Stimulated activated CD8-positive, alpha-beta memory T cell treated with anti-CD3 and anti-CD28 coated beads, Interleukin-12 subunit alpha, Interleukin-12 subunit beta, amount 100 ng/mL, for 4 hours (primary cell): ENCODE measurements at regions not wholly inside any gene's neighbourhood (a gene's known extent, or its start where the extent isn't known, plus 50 kb on each side); places are given as distances from the start of the nearest gene placed in this dataset.

Experiments
- DNase-seq: peaks from one replicate; pipeline ENCODE4 v3.0.0-alpha.2; 2020; ENCODE audit warnings: low read depth

DNA sequence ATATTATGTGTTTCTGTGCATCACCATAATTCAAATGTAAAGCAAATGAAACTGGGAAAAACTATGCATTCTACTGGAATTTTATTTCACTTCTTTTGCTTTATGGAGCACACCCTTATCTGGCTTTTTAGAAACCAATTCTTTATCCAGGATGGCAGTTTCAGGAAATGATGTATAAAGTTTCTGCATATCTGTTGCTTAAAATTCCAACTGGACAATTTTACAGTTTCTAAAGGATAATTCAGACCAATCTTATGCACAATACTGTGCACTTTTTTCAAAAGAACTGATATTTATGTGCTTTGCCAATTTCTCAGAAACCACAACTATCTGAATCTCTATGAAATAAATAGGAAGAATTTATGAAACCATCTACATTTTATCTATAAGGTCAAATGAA lies 246.5 kb upstream of the MIR17HG start:
- DNase-seq, result no peak

DNA sequence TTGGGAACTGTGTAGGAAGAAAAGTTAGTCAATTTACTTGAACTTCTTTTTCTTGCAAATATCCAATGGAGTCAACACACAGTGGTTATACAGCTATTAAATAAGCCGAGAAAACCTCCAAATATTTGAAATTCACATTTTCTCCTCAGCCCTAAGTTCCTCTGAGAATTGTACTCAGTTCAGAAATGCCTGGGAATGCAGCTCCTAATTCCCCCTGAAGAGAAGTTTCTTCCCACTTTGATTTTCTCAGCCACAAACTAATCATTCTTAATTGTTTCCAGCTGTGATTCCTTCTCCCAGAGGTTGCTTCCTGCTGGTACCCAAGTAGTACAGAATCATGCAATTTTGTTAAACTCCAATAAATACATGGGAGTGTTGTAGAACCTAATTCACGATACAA lies 246.1 kb upstream of the MIR17HG start:
- no peak for DNase-seq

DNA sequence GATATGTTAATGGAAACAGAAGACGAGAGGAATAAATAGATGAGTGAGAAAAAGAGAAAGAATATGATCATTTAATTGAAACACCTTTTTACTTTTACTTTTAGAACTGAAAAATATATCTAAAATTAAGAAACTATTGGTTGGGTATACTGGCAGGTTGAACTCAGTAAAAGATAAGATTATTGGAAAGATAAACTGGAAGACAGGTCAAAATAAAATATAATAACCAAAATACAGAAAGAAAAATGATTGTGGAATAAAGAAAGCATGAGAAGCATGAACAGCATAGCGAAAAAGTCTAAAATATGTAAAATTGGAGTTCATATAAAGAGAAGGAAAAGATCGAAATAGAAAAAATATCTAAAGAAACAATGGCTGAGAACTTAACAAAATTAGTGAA lies 242.2 kb upstream of the MIR17HG start:
- DNase-seq, result no peak

DNA sequence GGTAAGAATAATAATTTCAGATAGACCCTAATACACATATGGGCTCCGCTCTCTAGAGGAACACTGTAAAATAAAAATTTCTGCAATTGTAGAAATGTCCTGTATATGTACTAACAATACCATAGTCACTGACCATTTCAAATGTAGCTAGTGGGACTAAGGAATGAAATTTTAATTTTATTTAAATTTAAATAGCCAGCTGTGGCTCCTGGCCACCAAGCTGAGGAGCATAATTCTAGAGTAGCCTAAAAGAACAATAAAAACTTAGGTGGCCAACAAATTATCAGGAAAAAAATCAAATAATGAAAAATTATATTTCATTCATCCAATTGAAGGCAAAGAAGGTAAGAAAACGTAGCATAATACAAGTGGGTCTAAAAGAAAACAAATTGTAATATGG lies 240.9 kb upstream of the MIR17HG start:
- DNase-seq, result no peak

DNA sequence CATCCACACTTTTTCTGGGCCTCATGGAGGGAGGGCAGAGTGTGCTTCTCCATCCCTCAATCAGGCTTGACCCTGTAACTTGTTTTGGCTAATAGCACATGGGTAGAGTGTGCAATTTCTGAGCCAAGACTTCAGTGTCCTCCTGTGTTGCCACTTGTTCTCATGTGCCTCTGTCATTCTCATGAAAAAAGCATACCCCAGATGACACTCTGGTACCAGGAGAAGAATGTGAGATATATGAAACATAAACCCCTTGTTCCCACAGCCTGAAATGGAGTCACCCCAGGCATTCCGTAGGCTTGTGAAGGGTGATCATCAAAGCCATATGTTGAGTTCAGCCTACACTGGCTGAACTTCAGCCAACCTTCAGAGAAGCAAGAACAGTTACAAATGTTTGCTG lies 239.2 kb upstream of the MIR17HG start:
- no peak for DNase-seq

DNA sequence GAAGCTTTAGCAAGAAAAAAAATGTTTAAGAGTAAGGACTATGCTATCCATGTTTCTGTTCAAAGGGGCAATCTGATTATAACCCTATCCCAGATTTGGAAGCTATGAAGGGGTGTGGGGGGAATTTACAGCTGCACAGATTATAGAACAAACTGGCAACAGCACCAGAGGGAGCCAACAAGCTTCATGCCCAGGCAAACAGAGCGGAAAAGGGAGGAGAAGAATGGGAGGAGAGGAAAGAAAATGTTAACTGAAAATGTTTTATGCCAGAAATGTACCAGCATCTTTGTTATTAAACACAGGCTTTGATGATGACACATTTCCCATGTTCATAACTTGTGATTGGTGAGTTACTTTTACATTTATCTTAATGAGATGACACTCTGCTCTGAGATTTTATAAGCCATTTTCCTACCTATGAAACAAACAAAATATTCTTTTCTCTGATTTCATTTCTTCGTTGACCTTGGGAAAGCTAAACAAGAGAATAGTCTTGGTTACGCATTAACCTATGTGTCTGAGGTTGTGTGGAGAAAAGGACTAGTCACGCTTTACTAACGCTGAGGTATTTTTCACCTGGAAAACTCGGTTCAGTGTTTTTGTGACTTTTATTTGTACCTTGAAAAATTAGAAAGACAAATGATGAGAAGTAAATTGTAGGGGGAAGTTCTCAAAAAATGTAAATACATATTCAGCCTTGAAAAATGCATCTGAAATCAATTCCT lies 235.8 kb upstream of the MIR17HG start:
- no peak for DNase-seq

DNA sequence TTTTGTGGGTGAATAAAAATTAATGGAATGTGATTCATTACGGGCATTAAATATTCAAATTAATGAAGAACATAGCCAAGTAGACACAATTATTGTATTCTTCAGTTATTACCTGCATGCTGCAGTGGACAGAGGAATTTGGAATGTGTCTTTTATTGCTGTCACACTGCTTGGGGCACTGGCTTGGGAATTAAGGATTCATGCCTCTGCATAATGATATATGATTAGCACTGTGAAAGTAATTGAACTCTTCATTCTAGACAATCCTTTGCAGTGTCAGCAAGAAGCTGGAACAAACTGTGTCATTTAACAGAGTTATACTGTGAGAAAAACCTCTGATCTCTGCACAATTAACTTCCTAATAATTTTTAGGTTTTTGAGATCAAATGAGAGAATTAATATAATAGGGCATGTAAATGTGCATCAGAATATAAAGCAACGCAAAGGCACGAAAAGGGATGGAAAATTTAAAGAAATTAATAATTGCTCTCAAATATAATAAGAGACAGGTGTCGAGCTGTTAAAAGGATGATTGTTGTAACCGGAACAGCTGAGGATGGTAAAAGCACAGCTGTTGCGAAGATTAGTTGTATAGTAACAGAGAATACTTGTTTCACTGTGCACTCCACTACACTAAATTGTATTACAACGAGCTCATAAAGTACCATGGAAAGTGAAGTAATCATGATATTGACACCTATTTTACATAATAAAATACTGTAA lies 235.1 kb upstream of the MIR17HG start:
- no peak for DNase-seq

DNA sequence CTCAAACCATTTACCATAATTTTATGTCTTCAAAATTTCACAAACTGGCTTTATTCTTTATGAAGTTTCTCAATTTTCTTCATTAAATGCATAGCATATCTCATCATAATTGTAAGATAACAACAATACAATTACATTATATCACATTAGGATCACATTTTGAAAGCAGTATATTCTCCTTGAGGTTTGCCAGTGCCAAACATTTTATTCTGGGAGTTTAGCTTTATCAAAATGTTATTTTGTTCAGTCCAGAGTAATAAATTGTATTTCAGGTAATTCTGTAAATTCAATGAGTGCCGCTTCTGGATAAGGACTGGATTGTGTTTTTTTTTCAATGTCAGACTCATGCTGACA lies 234.6 kb upstream of the MIR17HG start:
- DNase-seq, result no peak

DNA sequence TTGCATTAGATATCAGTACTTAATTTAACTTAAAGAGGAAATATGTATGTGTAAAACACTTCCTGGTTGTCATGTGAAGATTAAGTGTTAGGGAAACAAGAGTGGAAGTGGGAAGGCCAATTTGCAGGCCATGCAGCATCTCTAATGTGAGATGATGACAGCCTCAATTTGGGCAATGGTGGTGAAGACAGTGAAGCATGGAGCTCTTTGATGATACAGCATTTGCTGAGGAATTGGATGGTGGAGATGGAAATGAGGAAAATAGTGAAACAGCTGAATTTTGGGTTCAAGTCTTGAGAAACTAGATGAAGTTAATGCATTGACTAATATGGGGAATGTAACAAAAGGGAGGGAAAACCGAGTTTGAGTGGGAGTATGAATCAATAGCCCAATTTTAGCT lies 231.7 kb upstream of the MIR17HG start:
- DNase-seq, result no peak

DNA sequence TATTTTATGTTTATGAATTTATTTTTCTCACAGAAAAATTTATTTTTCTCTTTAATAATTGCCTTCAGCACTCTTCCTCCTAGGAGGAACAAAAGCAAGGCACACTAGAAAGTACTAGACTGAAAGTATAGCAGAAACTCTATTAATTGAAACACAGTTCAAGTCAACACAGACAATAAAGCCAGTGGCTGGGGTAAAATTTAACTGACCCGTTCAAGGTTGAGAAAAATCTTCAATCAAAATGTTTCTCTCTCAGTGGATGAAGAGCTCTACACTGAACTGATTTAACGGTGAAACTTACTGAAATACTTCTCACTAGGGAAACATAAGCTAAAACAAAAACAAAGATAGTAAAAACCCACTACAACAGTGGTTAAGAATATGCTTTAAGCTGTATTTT lies 230.1 kb upstream of the MIR17HG start:
- no peak for DNase-seq

DNA sequence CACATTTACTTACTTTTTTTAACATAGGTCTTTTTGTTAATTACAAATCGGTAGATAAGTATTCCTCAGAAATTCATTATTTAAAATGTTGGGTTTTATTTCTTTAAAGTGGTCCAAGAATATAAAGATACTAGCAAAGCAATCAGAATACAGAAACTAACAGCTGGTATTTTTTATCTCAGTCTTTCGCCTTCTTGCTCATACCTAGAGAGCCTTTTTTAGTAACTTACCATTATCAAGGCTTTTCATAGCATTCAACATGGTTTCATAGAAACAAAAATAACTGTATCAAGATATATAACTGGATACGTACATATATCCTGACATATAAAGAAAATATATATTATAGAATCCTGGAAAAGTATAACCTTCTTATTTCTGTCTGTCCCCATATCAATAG lies 227.8 kb upstream of the MIR17HG start:
- DNase-seq, result no peak

DNA sequence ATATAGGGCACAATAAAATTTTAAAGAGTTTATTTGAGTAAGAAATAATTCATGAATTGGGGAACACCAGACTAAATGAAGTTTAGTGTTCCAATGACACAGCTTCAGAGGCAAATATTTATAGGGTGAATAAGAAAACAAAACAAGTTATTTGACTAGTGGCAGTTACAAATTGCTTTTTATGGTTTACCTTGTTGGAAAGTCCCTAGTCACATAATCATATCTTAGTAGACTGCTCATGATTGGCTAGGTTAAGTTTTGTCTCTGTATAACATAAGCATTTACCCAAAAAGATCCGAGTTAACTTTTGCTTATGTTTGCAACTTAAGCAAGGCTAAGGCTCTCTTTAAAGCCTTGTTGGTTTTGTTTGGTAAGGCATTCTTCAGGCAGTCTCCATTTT lies 224.7 kb upstream of the MIR17HG start:
- DNase-seq, result no peak

DNA sequence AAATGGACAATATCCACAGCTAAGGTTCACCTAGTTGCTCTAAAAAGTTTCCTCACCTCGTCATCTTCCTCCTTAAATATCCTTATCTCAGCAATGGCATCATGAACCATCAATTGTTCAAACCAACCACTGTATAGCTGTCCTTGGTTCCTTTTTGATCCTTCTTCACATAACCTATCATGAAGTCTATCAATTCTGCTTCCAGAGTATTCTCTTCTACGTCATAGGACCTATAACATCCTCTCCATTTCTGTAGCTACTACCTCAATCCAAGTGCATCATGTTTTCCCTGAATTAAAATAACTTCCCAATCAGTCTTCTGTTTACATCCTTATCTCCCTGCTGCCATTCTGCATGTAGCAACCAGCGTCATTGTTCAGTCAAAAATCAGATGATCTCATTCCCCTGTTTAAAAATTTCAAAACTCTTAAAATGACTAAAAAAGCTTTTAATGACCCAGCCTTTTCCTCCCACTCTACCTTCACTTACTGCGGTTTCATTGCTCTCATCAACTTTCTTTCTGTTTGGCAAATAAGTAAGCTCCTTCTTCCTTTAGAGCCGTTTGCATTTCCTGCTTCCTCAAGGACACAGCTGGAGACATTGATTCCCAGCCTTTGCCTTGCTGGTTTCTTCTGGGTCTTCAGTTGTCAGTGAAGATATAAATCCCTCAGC lies 223.9 kb upstream of the MIR17HG start:
- DNase-seq, result no peak

DNA sequence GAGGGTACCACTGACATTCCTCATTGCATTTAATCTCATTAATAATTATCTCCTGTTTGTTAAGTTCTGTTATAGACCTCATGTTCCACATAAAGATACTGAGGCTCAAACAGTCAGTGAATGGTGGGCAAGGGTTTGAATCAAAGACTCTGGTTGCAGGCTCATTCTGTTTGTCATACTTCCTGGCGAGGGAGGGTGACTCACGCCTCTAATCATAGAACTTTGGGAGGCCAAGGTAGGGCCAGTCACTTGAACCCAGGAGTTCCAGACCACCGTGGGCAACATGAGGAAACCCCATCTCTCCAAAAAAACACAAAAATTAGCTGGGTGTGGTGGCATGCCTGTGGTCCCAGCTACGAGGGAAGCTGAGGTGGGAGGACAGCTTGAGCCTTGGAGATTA lies 220.7 kb upstream of the MIR17HG start:
- no peak for DNase-seq

DNA sequence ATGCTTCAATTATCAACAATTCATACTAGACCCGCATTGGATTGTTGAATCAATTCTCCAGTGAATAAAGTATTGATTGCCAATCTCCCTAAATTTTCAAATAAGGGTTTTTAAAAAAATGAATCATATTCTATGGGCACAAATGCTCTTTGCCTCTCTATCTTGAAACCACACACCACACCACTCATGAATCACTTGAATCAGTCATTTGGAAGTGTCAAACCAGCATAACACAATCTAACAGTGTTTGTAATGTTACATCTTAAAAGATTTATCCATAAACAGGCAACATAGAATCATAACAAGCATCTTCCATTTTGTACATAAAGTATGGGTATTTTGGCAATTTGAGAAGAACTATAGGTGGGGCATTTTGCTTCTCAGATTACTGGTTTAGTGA lies 219.5 kb upstream of the MIR17HG start:
- DNase-seq, result no peak

DNA sequence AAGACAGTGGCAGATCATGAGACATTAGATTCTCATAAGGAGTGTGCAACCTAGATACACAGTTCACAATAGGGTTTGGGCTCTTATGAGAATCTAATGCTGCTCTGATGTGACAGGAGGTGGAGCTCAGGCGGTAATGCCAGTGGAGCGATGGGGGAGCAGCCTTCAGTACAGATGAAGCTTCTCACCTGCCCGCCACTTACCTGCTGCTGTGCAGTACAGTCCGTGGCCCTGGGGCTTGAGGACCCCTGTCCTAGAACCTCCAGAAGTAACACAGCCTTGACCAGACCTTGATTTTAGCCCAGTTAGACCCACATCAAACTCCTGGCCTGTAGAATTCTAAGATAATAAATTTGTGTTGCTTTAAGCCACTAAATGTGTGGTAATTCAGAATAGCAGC lies 215.1 kb upstream of the MIR17HG start:
- DNase-seq, result no peak

DNA sequence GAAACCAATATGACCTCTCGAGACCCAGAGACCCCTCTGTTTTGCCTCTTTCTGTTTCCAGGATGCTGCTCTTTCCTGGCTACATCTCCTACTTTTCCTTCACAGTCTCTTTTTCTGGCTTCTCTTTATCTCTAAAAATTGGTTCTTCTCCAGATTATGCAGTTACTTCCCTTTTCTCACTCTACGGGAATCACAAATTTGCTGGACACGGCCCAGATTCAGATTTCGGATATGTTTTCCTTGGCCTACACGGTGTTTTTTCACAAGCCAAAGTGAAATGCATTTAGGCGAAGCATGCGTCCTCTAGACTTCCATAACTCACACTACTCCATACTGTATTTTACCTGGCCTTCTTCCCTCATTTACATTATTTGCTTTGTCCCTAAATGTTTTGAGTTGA lies 214.7 kb upstream of the MIR17HG start:
- DNase-seq, result no peak

DNA sequence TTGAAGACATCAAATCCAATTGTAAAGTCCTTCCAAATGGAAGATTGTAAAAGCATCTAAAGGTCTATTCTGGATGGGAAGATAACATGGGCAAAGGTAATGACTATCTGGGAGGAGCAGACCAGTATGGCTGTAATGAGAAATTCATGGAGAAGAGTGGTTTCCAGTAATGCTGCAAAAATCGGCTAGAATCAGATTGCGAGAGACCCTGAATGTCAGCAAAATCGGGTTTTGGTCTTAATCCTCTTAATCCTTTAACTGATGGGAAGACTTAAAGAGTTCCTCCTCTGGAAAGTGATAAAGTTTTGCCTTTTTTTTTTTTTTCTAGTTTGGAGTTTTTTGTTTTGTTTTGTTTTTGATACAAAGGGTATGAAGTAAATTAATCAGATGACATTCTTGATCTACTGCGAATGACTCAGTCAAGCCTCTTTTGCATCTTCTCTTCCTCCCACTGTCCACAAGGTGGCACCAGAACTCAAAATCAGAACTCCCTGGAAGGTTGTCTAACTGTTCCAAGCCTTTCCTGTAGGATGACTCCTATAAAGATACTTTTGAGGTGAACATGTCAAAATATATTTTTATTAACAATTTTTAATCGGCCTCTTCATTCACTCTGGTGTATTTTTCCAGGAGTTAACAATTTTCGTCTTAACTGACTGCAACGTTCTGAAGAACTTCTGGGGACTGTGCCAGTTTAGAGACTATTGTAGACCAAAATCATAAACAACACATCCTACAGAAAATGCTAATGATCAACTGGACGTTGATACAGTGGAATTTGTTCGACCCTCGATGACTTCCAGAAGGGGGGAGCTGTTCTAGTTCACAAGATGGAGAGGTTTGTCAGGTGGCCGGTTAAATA lies 213.3 kb upstream of the MIR17HG start:
- no peak for DNase-seq

DNA sequence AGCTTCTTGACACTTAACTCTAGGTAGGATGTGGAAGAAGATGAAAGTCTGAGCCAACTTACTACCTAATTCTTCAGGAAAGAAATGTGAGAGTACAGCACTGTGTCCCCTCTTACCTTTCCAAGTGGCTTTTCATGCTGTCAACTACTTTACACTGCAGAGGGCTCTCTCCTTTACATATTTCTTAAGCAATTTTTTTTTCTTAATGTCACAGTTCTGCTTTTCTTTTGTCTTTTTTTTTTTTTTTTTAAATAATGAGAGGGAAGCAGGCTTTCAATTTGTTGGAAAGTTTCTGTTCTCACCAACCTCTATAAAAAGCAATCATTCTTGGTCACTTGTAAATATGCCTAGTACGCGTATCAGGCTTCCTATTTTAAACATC lies 212.7 kb upstream of the MIR17HG start:
- DNase-seq, result no peak

DNA sequence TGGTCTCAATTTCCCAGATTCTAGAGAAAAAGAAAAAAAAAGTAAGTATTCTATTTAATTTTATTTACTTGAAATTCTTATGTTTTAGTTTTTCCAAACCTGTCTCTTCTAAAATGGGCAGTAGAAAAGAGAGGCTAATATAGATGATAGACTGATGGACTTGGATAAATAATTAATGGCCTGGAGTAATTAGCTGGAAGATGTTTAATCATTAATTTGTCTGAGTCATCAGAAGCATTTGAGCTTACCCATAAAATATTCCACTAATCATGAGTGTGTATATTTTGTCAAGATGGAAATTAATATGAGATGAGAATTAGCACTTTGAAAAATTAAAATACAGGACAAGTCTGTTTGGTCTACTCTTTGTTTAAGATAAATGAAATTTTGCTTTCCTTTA lies 212.1 kb upstream of the MIR17HG start:
- no peak for DNase-seq

DNA sequence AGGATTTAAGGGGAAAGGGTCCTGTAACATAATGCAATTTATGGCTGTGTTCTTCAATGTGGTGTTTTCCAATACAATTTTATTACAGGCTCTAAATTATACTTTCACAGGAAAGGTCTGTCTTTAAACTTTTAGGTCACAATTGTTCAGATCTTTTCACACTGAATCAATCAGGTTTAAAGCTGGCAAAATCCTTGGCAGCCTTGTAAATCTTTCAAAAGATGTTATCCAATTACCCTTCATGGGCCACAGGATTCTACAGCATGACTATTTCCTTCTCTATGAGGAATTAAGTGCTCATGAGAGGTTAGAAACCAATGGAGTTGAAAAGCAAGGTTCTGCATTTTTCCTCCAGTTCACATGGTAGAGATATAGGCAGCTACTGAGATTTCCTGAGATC lies 211.5 kb upstream of the MIR17HG start:
- DNase-seq, result no peak

DNA sequence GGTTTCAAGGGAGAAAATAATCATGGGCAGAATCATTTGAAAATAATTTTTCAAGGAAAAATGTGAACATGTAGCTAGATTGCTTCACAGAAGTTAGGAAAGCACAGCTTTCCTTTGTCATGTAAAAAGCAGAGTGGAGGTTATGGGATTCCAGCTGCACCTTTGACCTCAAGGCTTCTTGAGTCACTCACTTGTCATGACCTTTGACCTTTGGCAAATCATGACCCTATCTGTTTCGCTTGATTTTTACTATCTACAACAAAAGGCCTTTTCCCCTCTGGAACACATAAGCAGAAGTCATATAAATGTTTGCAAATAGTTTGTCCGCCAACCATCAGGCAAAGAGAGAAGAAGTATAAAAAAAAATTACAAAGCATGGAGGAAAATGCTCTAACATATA lies 210.7 kb upstream of the MIR17HG start:
- DNase-seq, result no peak

DNA sequence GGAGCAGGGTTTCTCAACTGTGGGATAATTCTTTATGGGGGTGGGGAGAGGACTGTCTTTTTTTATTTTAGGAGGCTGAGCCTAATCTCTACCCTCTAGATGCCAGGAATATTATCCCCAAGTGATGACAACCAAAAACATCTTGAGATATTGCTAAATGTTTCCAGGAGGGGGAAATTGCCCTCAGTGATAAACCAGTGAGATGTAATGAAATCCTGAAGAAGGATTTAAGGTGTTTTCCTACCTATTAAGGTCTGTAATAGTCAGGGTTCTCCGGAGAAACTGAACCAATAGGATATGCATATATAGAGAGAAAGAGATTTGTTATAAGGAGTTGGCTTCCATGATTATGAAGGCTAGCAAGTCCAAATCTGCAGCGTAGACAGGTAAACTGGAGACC lies 208.3 kb upstream of the MIR17HG start:
- no peak for DNase-seq
